ENCODE measurements at regions not wholly inside any gene's neighbourhood (a gene's known extent, or its start where the extent isn't known, plus 50 kb on each side); places are given as distances from the start of the nearest gene placed in this dataset.

- H2BK15ac ChIP-seq (ENCODE audit: low read depth, low read length): no peak overlapping the region
- WGBS, 2 experiments (ENCODE audit: extremely low coverage in 2 of 2, insufficient read length in 1 of 2): no CpG with 5 or more reads among the region's 5 CpGs
- POLR2A ChIA-PET (ENCODE audit: unreplicated experiment): no interaction called here
- no peak overlapping the region for H2AK9ac ChIP-seq (replicated peaks; ENCODE audit: low read depth, low read length, poor library complexity)
- H3K14ac ChIP-seq (replicated peaks; ENCODE audit: low read depth, low read length): no peak overlapping the region
- H3K4me3 ChIP-seq (ENCODE audit: insufficient read depth, low read depth, low read length): no peak overlapping the region
- H2AK5ac ChIP-seq (ENCODE audit: low read depth, low read length): no peak overlapping the region
- H3K9me1 ChIP-seq (ENCODE audit: insufficient read depth, low read length): no peaks in the 10 kb centered on the region
- in situ Hi-C loops (cut with MboI; ENCODE audit: low sequenced_read_pairs): no loop called here
- dilution Hi-C loops (cut with HindIII; ENCODE audit: low sequenced_read_pairs, unreplicated experiment): no loop called here
- intact Hi-C loops (cut with micrococcal nuclease): no loop called here
- H3K36me3 ChIP-seq (ENCODE audit: control insufficient read depth, insufficient read depth, low read length): no peaks in the 10 kb centered on the region
- no peak overlapping the region for H3K9ac ChIP-seq (ENCODE audit: low read depth, low read length)
- H4K91ac ChIP-seq (ENCODE audit: insufficient read depth, low read depth, low read length): no peak overlapping the region
- no peak overlapping the region for H4K8ac ChIP-seq (ENCODE audit: low read depth in 2 of 2, low read length in 2 of 2)
- DNase-seq (no peak), ATAC-seq (ENCODE audit: low read depth) (no peak)
- no peak overlapping the region for H3K4ac ChIP-seq (ENCODE audit: low read depth, low read length)
- H3K4me1 ChIP-seq (ENCODE audit: control insufficient read depth, insufficient read depth, low read length): no peaks in the 10 kb centered on the region
- no peak overlapping the region for H2BK120ac ChIP-seq (ENCODE audit: low read depth, low read length)
- no peaks in the 10 kb centered on the region for H3K79me1 ChIP-seq (ENCODE audit: low read depth in 1 of 2, low read length in 2 of 2)
- CTCF ChIA-PET: no interaction called here
- no peak overlapping the region for H3K4me2 ChIP-seq (ENCODE audit: low read depth, low read length)
- H3K23ac ChIP-seq (ENCODE audit: low read depth, low read length): no peak overlapping the region
- H3K56ac ChIP-seq (ENCODE audit: extremely low read depth, insufficient read depth, low read length): no peak overlapping the region
- no TSS peak for BruUV-seq (replicated peaks)
- H3K27me3 ChIP-seq (ENCODE audit: control insufficient read depth, insufficient read depth, low read length): no peaks in the 10 kb centered on the region
- H4K5ac ChIP-seq (ENCODE audit: low read depth, low read length): no peak overlapping the region
- TF ChIP-seq, protein P1, sequence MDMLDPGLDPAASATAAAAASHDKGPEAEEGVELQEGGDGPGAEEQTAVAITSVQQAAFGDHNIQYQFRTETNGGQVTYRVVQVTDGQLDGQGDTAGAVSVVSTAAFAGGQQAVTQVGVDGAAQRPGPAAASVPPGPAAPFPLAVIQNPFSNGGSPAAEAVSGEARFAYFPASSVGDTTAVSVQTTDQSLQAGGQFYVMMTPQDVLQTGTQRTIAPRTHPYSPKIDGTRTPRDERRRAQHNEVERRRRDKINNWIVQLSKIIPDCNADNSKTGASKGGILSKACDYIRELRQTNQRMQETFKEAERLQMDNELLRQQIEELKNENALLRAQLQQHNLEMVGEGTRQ (IDR thresholded peaks at IDR 0.05; ENCODE audit: low read depth, low read length): no peak
- no peak for TF ChIP-seq NFE2L2 (IDR thresholded peaks at IDR 0.05; ENCODE audit: low read depth, low read length)
- TF ChIP-seq MXI1 (IDR thresholded peaks at IDR 0.05; ENCODE audit: borderline replicate concordance, low read depth, low read length): no peak
- TF ChIP-seq CTCF (conservative IDR thresholded peaks at IDR 0.05; ENCODE audit: low read depth, low read length): no peak
- TF ChIP-seq SMC3 (IDR thresholded peaks at IDR 0.05; ENCODE audit: low read depth, low read length): no peak
- no peak for TF ChIP-seq ELK1 (IDR thresholded peaks at IDR 0.05; ENCODE audit: borderline replicate concordance, low read depth, low read length)
- no peak for TF ChIP-seq POLR2A (IDR thresholded peaks at IDR 0.05; ENCODE audit: low read depth, low read length)
- no peak for TF ChIP-seq RCOR1 (IDR thresholded peaks at IDR 0.05; ENCODE audit: insufficient replicate concordance, low read length)
- H2AFZ ChIP-seq (replicated peaks; ENCODE audit: low read length, poor library complexity): peak overlapping the region; percentile 70
- no peak overlapping the region for H2BK5ac ChIP-seq (ENCODE audit: low read depth, low read length, poor library complexity, severe bottlenecking)
- no peaks in the 10 kb centered on the region for H3K9me3 ChIP-seq (ENCODE audit: control insufficient read depth, insufficient read depth, low read length)
- no peak overlapping the region for H3K18ac ChIP-seq (ENCODE audit: low read depth, low read length)
- H3K27ac ChIP-seq (ENCODE audit: insufficient read depth, low read length): no peak overlapping the region
- H4K20me1 ChIP-seq (ENCODE audit: insufficient read depth, low read length): no peaks in the 10 kb centered on the region
- H2BK20ac ChIP-seq (ENCODE audit: low read depth, low read length): no peak overlapping the region
Measured at GRCh38 chr13:82566864-82567263, 1315.4 kb downstream of the SLITRK1 start.

All from IMR-90 (cell line).